Gastroesophageal sphincter (tissue), 4 donors: ENCODE measurements at regions not wholly inside any gene's neighbourhood (a gene's known extent, or its start where the extent isn't known, plus 50 kb on each side); places are given as distances from the start of the nearest gene placed in this dataset.

Experiments
- ATAC-seq: fragments of 150-250 bp; one replicate; pipeline ENCODE4 v1.9.1; 2016; ENCODE audit warnings: mild to moderate bottlenecking, moderate library complexity
- H3K27ac ChIP-seq, 4 donors: fragments of 200-600 bp; sonication (generic) in 3 of 4; 1 replicate in 3 of 4; 2 replicates in 1 of 4; pipeline ENCODE4 v1.5.1; 2016 to 2019
- H3K27me3 ChIP-seq: fragments of 200-600 bp; sonication (generic); one replicate; pipeline ENCODE4 v1.5.1; 2019
- H3K36me3 ChIP-seq, 2 donors: fragments of 200-600 bp; sonication (generic); one replicate each; pipeline ENCODE4 v1.5.1; 2019; ENCODE audit warnings: control low read depth in 1 of 2
- H3K4me1 ChIP-seq, 3 donors: fragments of 200-600 bp; sonication (generic); 1 replicate in 2 of 3; 2 replicates in 1 of 3; pipeline ENCODE4 v1.5.1; 2016 to 2019; ENCODE audit warnings: control low read depth in 2 of 3
- H3K4me3 ChIP-seq, 2 donors: fragments of 200-600 bp; sonication (generic); one replicate each; pipeline ENCODE4 v1.5.1; 2019; ENCODE audit warnings: mild to moderate bottlenecking in 1 of 2, moderate library complexity in 1 of 2
- H3K9me3 ChIP-seq, 3 donors: fragments of 200-600 bp; sonication (generic); one replicate each; pipeline ENCODE4 v1.5.1; 2017 to 2019; ENCODE audit warnings: control low read depth in 2 of 3
- CTCF ChIP-seq, 4 experiments: fragments of 200-600 bp in 2 of 4; fragments of 450-650 bp in 2 of 4; sonication (generic) in 1 of 4; IDR thresholded peaks; one replicate each; pipeline ENCODE4 v1.5.1; 2017 to 2019; ENCODE audit warnings: antibody characterized with exemption in 4 of 4, mild to moderate bottlenecking in 2 of 4, moderate library complexity in 2 of 4
- EP300 ChIP-seq: sonication (generic); formaldehyde crosslinking; IDR thresholded peaks from one replicate; pipeline ENCODE4 v1.6.1; 2017; ENCODE audit warnings: antibody characterized with exemption, mild to moderate bottlenecking
- POLR2A ChIP-seq, 2 donors: fragments of 450-650 bp; IDR thresholded peaks; one replicate each; pipeline ENCODE4 v1.6.1; 2017; ENCODE audit warnings: antibody characterized with exemption in 2 of 2, mild to moderate bottlenecking in 2 of 2, moderate library complexity in 1 of 2
- POLR2AphosphoS5 ChIP-seq: sonication (generic); formaldehyde crosslinking; IDR thresholded peaks from one replicate; pipeline ENCODE4 v1.6.1; 2017; ENCODE audit warnings: antibody characterized with exemption
- WGBS, 2 donors: methylation state at CpG; one replicate each; pipeline ENCODE4 v1.1.5; 2018; ENCODE audit warnings: low coverage in 1 of 2; 5-methylcytosine and 5-hydroxymethylcytosine counted together

- WGBS, 2 donors = 40 to 50% methylated on average over 1 of the region's 1 CpG
- ATAC-seq = no peak
- peaks cover 0 to 25% (median 0%) of the 10 kb centered on the region in 3 donors for H3K9me3 ChIP-seq
- no peaks in the 10 kb centered on the region for H3K27me3 ChIP-seq
- no peaks in the 10 kb centered on the region for H3K4me1 ChIP-seq
- H3K4me3 ChIP-seq = no peak overlapping the region
- H3K36me3 ChIP-seq = no peaks in the 10 kb centered on the region
- TF ChIP-seq POLR2A (IDR thresholded peaks at IDR 0.05) (no peak), CTCF (IDR thresholded peaks at IDR 0.05) (no peak), POLR2AphosphoS5 (no peak), EP300 (no peak)
- no peak overlapping the region for H3K27ac ChIP-seq
Observed at GRCh38 chr12:114921781-114922180, 237.8 kb upstream of the TBX3 start.

- Histone ChIP-seq H3K27me3 (no peaks in the 10 kb centered on the region), H3K9me3 (peaks cover 0 to 25% (median 0%) of the 10 kb centered on the region in 3 donors), H3K4me1 (no peaks in the 10 kb centered on the region), H3K27ac (peak overlapping the region in 1 of 4 donors; percentile 26), H3K36me3 (no peaks in the 10 kb centered on the region), H3K4me3 (no peak overlapping the region)
- WGBS, 2 donors = 21 to 38% methylated on average over 5 of the region's 5 CpGs
- TF ChIP-seq POLR2AphosphoS5 = no peak
- no peak for TF ChIP-seq CTCF (IDR thresholded peaks at IDR 0.05)
- no peak for TF ChIP-seq EP300
- no peak for TF ChIP-seq POLR2A (IDR thresholded peaks at IDR 0.05)
- ATAC-seq = peak; percentile 57
Observed at GRCh38 chr12:114920771-114921554, 237.0 kb upstream of the TBX3 start.

GRCh38 chr12:114919479-114919878 is 235.5 kb upstream of the TBX3 start:
- 40 to 70% methylated on average over 6 to 7 of the region's 8 CpGs for WGBS, 2 donors
- H3K27me3 ChIP-seq = no peaks in the 10 kb centered on the region
- H3K36me3 ChIP-seq = no peaks in the 10 kb centered on the region
- H3K9me3 ChIP-seq = peaks cover 0 to 25% (median 0%) of the 10 kb centered on the region in 3 donors
- no peak for TF ChIP-seq POLR2A (IDR thresholded peaks at IDR 0.05)
- TF ChIP-seq CTCF (IDR thresholded peaks at IDR 0.05) = no peak
- no peak for TF ChIP-seq EP300
- TF ChIP-seq POLR2AphosphoS5 = no peak
- no peak for ATAC-seq
- no peak overlapping the region for H3K4me3 ChIP-seq
- no peak overlapping the region for H3K27ac ChIP-seq
- H3K4me1 ChIP-seq = no peaks in the 10 kb centered on the region

- no peaks in the 10 kb centered on the region for H3K4me1 ChIP-seq
- H3K27me3 ChIP-seq = no peaks in the 10 kb centered on the region
- H3K9me3 ChIP-seq = peaks cover 0 to 25% (median 0%) of the 10 kb centered on the region in 3 donors
- no peak overlapping the region for H3K4me3 ChIP-seq
- ATAC-seq = no peak
- WGBS, 2 donors = 43 to 58% methylated on average over 3 of the region's 3 CpGs
- no peak overlapping the region for H3K27ac ChIP-seq
- TF ChIP-seq EP300 = no peak
- no peak for TF ChIP-seq POLR2A (IDR thresholded peaks at IDR 0.05)
- no peak for TF ChIP-seq POLR2AphosphoS5
- TF ChIP-seq CTCF (IDR thresholded peaks at IDR 0.05) = no peak
- H3K36me3 ChIP-seq = no peaks in the 10 kb centered on the region
Observed at GRCh38 chr12:114918535-114919233, 234.7 kb upstream of the TBX3 start.

- TF ChIP-seq POLR2AphosphoS5 (no peak), POLR2A (IDR thresholded peaks at IDR 0.05) (no peak), EP300 (no peak), CTCF (IDR thresholded peaks at IDR 0.05) (no peak)
- H3K27ac ChIP-seq = no peak overlapping the region
- H3K27me3 ChIP-seq = no peaks in the 10 kb centered on the region
- H3K36me3 ChIP-seq = no peaks in the 10 kb centered on the region
- H3K9me3 ChIP-seq = peaks cover 0 to 25% (median 0%) of the 10 kb centered on the region in 3 donors
- no peak overlapping the region for H3K4me3 ChIP-seq
- ATAC-seq = no peak
- H3K4me1 ChIP-seq = no peaks in the 10 kb centered on the region
Observed at GRCh38 chr12:114917953-114918352, 234.0 kb upstream of the TBX3 start.
